HEK293 (cell line): ENCODE measurements at regions not wholly inside any gene's neighbourhood (a gene's known extent, or its start where the extent isn't known, plus 50 kb on each side); places are given as distances from the start of the nearest gene placed in this dataset.

Experiments used
- CTCF ChIA-PET: fragments of 350-600 bp; formaldehyde crosslinking; extraction: SDS; loops from one replicate; lab custom pipeline; 2021; ENCODE audit warnings: antibody characterized with exemption; lab: Yijun Ruan, JAX
- POLR2A ChIA-PET: fragments of 300-600 bp; formaldehyde crosslinking; extraction: SDS; loops from one replicate; lab custom pipeline; 2020; ENCODE audit warnings: antibody characterized with exemption, inconsistent platforms; lab: Yijun Ruan, JAX
- H3K27ac ChIP-seq: fragments of 200-500 bp; sonication (Bioruptor generic); 2 replicates; pipeline ENCODE4 v1.5.1; 2014; ENCODE audit warnings: low read depth, low read length, control low read depth, inconsistent platforms; ENCODE audit errors: extremely low read depth
- H3K36me3 ChIP-seq, 2 experiments: fragments of 200-500 bp in 1 of 2; sonication (Bioruptor generic) in 1 of 2; 1 replicate in 1 of 2; 2 replicates in 1 of 2; pipeline ENCODE4 v1.5.1; 2014 to 2017; ENCODE audit warnings: inconsistent platforms in 2 of 2, low read length in 2 of 2; ENCODE audit not compliant: control insufficient read depth in 2 of 2, insufficient read depth in 1 of 2
- H3K4me1 ChIP-seq: fragments of 200-500 bp; sonication (Bioruptor generic); 2 replicates; pipeline ENCODE4 v1.5.1; 2014; ENCODE audit warnings: mild to moderate bottlenecking, low read length, inconsistent platforms; ENCODE audit not compliant: control insufficient read depth, insufficient read depth
- H3K4me3 ChIP-seq: 2 replicates; pipeline ENCODE4 v1.5.1; 2011; ENCODE audit warnings: low read depth, mild to moderate bottlenecking, control low read depth, low read length, moderate library complexity
- H3K9me3 ChIP-seq: fragments of 200-500 bp; sonication (Bioruptor generic); 2 replicates; pipeline ENCODE4 v1.5.1; 2014; ENCODE audit warnings: low read depth, low read length, inconsistent platforms; ENCODE audit not compliant: control insufficient read depth, insufficient read depth
- ELK4 ChIP-seq: IDR thresholded peaks from 2 replicates; pipeline ENCODE4 v1.6.1; 2011; ENCODE audit warnings: mild to moderate bottlenecking, low read depth, low read length, borderline replicate concordance
- HOXC10 ChIP-seq: sonication (generic); formaldehyde crosslinking; IDR thresholded peaks from 2 replicates; pipeline ENCODE4 v1.8.1; 2023; ENCODE audit warnings: mild to moderate bottlenecking, missing genetic modification reagents
- KLF17 ChIP-seq: fragments of 450-650 bp; formaldehyde crosslinking; IDR thresholded peaks from 2 replicates; pipeline ENCODE4 v1.5.1; 2016; ENCODE audit warnings: missing biosample characterization, missing genetic modification characterization
- MZF1 ChIP-seq: fragments of 450-650 bp; formaldehyde crosslinking; IDR thresholded peaks from 2 replicates; pipeline ENCODE4 v1.5.1; 2017; ENCODE audit warnings: missing biosample characterization, missing genetic modification characterization, borderline replicate concordance
- PRDM2 ChIP-seq: fragments of 450-650 bp; formaldehyde crosslinking; IDR thresholded peaks from 2 replicates; pipeline ENCODE4 v1.5.1; 2016; ENCODE audit warnings: missing biosample characterization, missing genetic modification characterization, borderline replicate concordance
- RBAK ChIP-seq: fragments of 450-650 bp; formaldehyde crosslinking; IDR thresholded peaks from 2 replicates; pipeline ENCODE4 v1.5.1; 2016; ENCODE audit warnings: missing biosample characterization, missing genetic modification characterization
- SALL2 ChIP-seq: fragments of 450-650 bp; formaldehyde crosslinking; IDR thresholded peaks from 2 replicates; pipeline ENCODE4 v1.5.0; 2017; ENCODE audit warnings: missing biosample characterization, mild to moderate bottlenecking, missing genetic modification characterization, borderline replicate concordance
- SP3 ChIP-seq: fragments of 450-650 bp; formaldehyde crosslinking; IDR thresholded peaks from 2 replicates; pipeline ENCODE4 v1.5.1; 2016; ENCODE audit warnings: missing biosample characterization, missing genetic modification characterization
- ZBTB48 ChIP-seq: fragments of 450-650 bp; formaldehyde crosslinking; IDR thresholded peaks from 2 replicates; pipeline ENCODE4 v1.5.1; 2016; ENCODE audit warnings: missing biosample characterization, missing genetic modification characterization
- ZNF175 ChIP-seq: fragments of 450-650 bp; formaldehyde crosslinking; IDR thresholded peaks from 2 replicates; pipeline ENCODE4 v1.5.1; 2016; ENCODE audit warnings: missing biosample characterization, missing genetic modification characterization
- ZNF211 ChIP-seq: fragments of 450-650 bp; formaldehyde crosslinking; IDR thresholded peaks from 2 replicates; pipeline ENCODE4 v1.5.1; 2016; ENCODE audit warnings: low read depth, missing biosample characterization, missing genetic modification characterization
- ZNF416 ChIP-seq: fragments of 450-650 bp; formaldehyde crosslinking; IDR thresholded peaks from 2 replicates; pipeline ENCODE4 v1.5.1; 2016; ENCODE audit warnings: missing biosample characterization, missing genetic modification characterization
- ZNF426 ChIP-seq: fragments of 450-650 bp; formaldehyde crosslinking; IDR thresholded peaks from 2 replicates; pipeline ENCODE4 v1.5.1; 2017; ENCODE audit warnings: missing biosample characterization, missing genetic modification characterization, mild to moderate bottlenecking, inconsistent platforms, moderate library complexity
- ZNF549 ChIP-seq: fragments of 450-650 bp; IDR thresholded peaks from 2 replicates; pipeline ENCODE4 v1.5.1; 2018; ENCODE audit warnings: missing biosample characterization, missing genetic modification characterization, mild to moderate bottlenecking, inconsistent platforms, moderate library complexity
- ZNF596 ChIP-seq: fragments of 450-650 bp; IDR thresholded peaks from 2 replicates; pipeline ENCODE4 v1.5.0; 2018; ENCODE audit warnings: missing biosample characterization, mild to moderate bottlenecking, missing genetic modification characterization, moderate library complexity
- ZSCAN16 ChIP-seq: fragments of 450-650 bp; formaldehyde crosslinking; IDR thresholded peaks from 2 replicates; pipeline ENCODE4 v1.5.1; 2016; ENCODE audit warnings: missing biosample characterization, missing genetic modification characterization
- TF ChIP-seq, protein P1 (sequence below): fragments of 450-650 bp; formaldehyde crosslinking; IDR thresholded peaks from 2 replicates; pipeline ENCODE4 v1.5.1; 2016; ENCODE audit warnings: missing biosample characterization, missing genetic modification characterization
- TF ChIP-seq, protein P2 (sequence below): fragments of 450-650 bp; formaldehyde crosslinking; IDR thresholded peaks from 2 replicates; pipeline ENCODE4 v1.5.1; 2016; ENCODE audit warnings: missing biosample characterization, missing genetic modification characterization
- TF ChIP-seq, protein P3 (sequence below): fragments of 450-650 bp; formaldehyde crosslinking; IDR thresholded peaks from 2 replicates; pipeline ENCODE4 v1.5.1; 2016; ENCODE audit warnings: missing biosample characterization, missing genetic modification characterization

GRCh38 chr16:61390965-61391637 lies 645.1 kb downstream of the CDH8 start:
- Histone ChIP-seq H3K4me1 (no peaks in the 10 kb centered on the region), H3K4me3 (no peak overlapping the region), H3K9me3 (no peaks in the 10 kb centered on the region), H3K36me3 (no peaks in the 10 kb centered on the region), H3K27ac (no peak overlapping the region)
- TF ChIP-seq ZNF211 (no peak), ZNF426 (tag by site-specific recombination) (no peak), ZNF596 (tag by site-specific recombination) (no peak), PRDM2 (tag by site-specific recombination) (no peak), ZSCAN16 (no peak), ZNF175 (no peak), RBAK (tag by site-specific recombination) (no peak), ZNF416 (tag by site-specific recombination) (no peak), ZBTB48 (tag by site-specific recombination) (no peak), MZF1 (tag by site-specific recombination) (no peak), SP3 (tag by site-specific recombination) (no peak), ZNF549 (tag by site-specific recombination) (no peak), HOXC10 (CRISPR knock-in tag) (no peak), KLF17 (tag by site-specific recombination) (no peak), ELK4 (no peak), SALL2 (tag by site-specific recombination) (no peak)
- TF ChIP-seq, protein P1, sequence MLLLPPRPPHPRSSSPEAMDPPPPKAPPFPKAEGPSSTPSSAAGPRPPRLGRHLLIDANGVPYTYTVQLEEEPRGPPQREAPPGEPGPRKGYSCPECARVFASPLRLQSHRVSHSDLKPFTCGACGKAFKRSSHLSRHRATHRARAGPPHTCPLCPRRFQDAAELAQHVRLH (tag by site-specific recombination): no peak
- TF ChIP-seq, protein P2, sequence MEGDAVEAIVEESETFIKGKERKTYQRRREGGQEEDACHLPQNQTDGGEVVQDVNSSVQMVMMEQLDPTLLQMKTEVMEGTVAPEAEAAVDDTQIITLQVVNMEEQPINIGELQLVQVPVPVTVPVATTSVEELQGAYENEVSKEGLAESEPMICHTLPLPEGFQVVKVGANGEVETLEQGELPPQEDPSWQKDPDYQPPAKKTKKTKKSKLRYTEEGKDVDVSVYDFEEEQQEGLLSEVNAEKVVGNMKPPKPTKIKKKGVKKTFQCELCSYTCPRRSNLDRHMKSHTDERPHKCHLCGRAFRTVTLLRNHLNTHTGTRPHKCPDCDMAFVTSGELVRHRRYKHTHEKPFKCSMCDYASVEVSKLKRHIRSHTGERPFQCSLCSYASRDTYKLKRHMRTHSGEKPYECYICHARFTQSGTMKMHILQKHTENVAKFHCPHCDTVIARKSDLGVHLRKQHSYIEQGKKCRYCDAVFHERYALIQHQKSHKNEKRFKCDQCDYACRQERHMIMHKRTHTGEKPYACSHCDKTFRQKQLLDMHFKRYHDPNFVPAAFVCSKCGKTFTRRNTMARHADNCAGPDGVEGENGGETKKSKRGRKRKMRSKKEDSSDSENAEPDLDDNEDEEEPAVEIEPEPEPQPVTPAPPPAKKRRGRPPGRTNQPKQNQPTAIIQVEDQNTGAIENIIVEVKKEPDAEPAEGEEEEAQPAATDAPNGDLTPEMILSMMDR (tag by site-specific recombination): no peak
- TF ChIP-seq, protein P3, sequence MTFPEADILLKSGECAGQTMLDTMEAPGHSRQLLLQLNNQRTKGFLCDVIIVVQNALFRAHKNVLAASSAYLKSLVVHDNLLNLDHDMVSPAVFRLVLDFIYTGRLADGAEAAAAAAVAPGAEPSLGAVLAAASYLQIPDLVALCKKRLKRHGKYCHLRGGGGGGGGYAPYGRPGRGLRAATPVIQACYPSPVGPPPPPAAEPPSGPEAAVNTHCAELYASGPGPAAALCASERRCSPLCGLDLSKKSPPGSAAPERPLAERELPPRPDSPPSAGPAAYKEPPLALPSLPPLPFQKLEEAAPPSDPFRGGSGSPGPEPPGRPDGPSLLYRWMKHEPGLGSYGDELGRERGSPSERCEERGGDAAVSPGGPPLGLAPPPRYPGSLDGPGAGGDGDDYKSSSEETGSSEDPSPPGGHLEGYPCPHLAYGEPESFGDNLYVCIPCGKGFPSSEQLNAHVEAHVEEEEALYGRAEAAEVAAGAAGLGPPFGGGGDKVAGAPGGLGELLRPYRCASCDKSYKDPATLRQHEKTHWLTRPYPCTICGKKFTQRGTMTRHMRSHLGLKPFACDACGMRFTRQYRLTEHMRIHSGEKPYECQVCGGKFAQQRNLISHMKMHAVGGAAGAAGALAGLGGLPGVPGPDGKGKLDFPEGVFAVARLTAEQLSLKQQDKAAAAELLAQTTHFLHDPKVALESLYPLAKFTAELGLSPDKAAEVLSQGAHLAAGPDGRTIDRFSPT: no peak
- ChIA-PET POLR2A (no interaction called here), CTCF (no interaction called here)
